ENCODE measurements at regions not wholly inside any gene's neighbourhood (a gene's known extent, or its start where the extent isn't known, plus 50 kb on each side); places are given as distances from the start of the nearest gene placed in this dataset.

- no peak for DNase-seq (ENCODE audit: low read depth)
- TF ChIP-seq CTCF (IDR thresholded peaks at IDR 0.05; ENCODE audit: low read depth, low read length, missing control alignments), result no peak
These were observed 599.0 kb downstream of the RAB28 start for GRCh38 chr4:12884846-12885796.

GRCh38 chr4:12881945-12882584 is 602.1 kb downstream of the RAB28 start:
- no peak for DNase-seq (ENCODE audit: low read depth)
- H3K4me3 ChIP-seq (ENCODE audit: low read depth, low read length), result no peak overlapping the region
- no peak for TF ChIP-seq CTCF (IDR thresholded peaks at IDR 0.05; ENCODE audit: low read depth, low read length, missing control alignments)

More at GRCh38 chr4:12884846-12885796, 599.0 kb downstream of the RAB28 start:
- H3K4me3 ChIP-seq (ENCODE audit: low read depth, low read length), result no peak overlapping the region

- no peak overlapping the region for H3K4me3 ChIP-seq (ENCODE audit: low read depth, low read length)
- TF ChIP-seq CTCF (IDR thresholded peaks at IDR 0.05; ENCODE audit: low read depth, low read length, missing control alignments), result no peak
- DNase-seq (ENCODE audit: low read depth), result no peak
These were observed 603.3 kb downstream of the RAB28 start for GRCh38 chr4:12880844-12881243.

GRCh38 chr4:12879496-12879895 is 604.6 kb downstream of the RAB28 start:
- DNase-seq (ENCODE audit: low read depth), result no peak
- TF ChIP-seq CTCF (IDR thresholded peaks at IDR 0.05; ENCODE audit: low read depth, low read length, missing control alignments), result no peak
- H3K4me3 ChIP-seq (ENCODE audit: low read depth, low read length), result no peak overlapping the region

GRCh38 chr4:12875640-12876243 is 608.4 kb downstream of the RAB28 start:
- H3K4me3 ChIP-seq (ENCODE audit: low read depth, low read length), result no peak overlapping the region
- TF ChIP-seq CTCF (IDR thresholded peaks at IDR 0.05; ENCODE audit: low read depth, low read length, missing control alignments), result no peak
- no peak for DNase-seq (ENCODE audit: low read depth)

GRCh38 chr4:12873351-12873750 is 610.8 kb downstream of the RAB28 start:
- no peak overlapping the region for H3K4me3 ChIP-seq (ENCODE audit: low read depth, low read length)
- DNase-seq (ENCODE audit: low read depth), result no peak
- no peak for TF ChIP-seq CTCF (IDR thresholded peaks at IDR 0.05; ENCODE audit: low read depth, low read length, missing control alignments)

Measured in GM12864 (cell line).